T47D (cell line): ENCODE measurements at regions not wholly inside any gene's neighbourhood (a gene's known extent, or its start where the extent isn't known, plus 50 kb on each side); places are given as distances from the start of the nearest gene placed in this dataset.
A peak's percentile ranks its signal among the peaks of the same experiment; 100 is the strongest.
"Not testable (repeated sequence)": the region's sequence is repeated elsewhere in the genome, so short reads cannot be mapped to it uniquely, and the experiment has no call there.

Source experiments
- DNase-seq, 2 experiments: peaks; one replicate each; pipeline versions ENCODE4 v3.0.0 to v3.0.0-alpha.2; 2011 to 2012; ENCODE audit warnings: low read depth in 1 of 2, low spot score in 1 of 2
- JUND ChIP-seq: IDR thresholded peaks from 2 replicates; pipeline ENCODE4 v1.6.1; 2012; ENCODE audit warnings: low read depth
- in situ Hi-C: cut with HindIII; loops from 2 replicates; pipeline ENCODE4 v1.10.0; 2016; ENCODE audit warnings: low sequenced_read_pairs, low pct_unique_long_range_greater_than_20kb

- in situ Hi-C loops: no loop called here
- TF ChIP-seq JUND: no peak
- DNase-seq: no peak
These were observed 413.1 kb upstream of the CLEC14A start for GRCh38 chr14:38669027-38669426.

- in situ Hi-C loops: no loop called here
- DNase-seq: no peak
- TF ChIP-seq JUND: no peak
These were observed 407.5 kb upstream of the CLEC14A start for GRCh38 chr14:38663382-38663781.

DNA sequence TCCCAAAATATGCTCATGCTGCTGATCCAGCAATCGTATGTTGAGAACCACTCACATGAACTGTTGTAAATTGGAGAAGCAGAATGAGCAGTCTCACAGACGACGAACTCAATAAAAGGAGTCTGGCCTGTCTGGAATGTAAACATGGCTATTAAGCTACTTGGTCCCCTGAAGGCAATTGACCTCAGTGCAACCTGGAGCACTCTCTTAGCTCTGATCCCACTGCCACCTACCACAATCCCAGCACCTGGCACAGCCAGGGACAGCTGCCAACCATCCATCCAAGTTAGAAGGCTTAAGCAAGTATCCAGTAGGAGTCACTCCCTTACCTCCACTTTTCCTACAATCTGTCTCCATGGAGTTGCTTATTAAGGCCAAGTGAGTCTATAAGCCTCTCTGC lies 406.9 kb upstream of the CLEC14A start:
- in situ Hi-C loops: no loop called here
- no peak for TF ChIP-seq JUND
- DNase-seq: peak; percentile 23 to 79

GRCh38 chr14:38646391-38646790 lies 390.5 kb upstream of the CLEC14A start:
- in situ Hi-C loops: no loop called here
- peak in 1 of 2 experiments; percentile 12 for DNase-seq
- no peak for TF ChIP-seq JUND

DNA sequence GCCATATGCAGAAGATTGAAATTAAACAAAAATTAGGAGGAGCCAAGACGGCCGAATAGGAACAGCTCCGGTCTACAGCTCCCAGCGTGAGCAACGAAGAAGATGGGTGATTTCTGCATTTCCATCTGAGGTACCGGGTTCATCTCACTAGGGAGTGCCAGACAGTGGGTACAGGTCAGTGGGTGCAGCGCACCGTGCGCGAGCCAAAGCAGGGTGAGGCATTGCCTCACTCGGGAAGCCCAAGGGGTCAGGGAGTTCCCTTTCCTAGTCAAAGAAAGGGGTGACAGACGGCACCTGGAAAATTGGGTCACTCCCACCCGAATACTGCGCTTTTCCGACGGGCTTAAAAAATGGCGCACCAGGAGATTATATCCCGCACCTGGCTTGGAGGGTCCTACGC lies 379.0 kb upstream of the CLEC14A start:
- in situ Hi-C loops, DNase-seq: not testable (repeated sequence)

GRCh38 chr14:38629412-38629811 lies 373.5 kb upstream of the CLEC14A start:
- in situ Hi-C loops: no loop called here
- DNase-seq: no peak
- no peak for TF ChIP-seq JUND

- no peak for TF ChIP-seq JUND
- no peak for DNase-seq
- in situ Hi-C loops: no loop called here
These were observed 371.3 kb upstream of the CLEC14A start for GRCh38 chr14:38627163-38627562.

DNA sequence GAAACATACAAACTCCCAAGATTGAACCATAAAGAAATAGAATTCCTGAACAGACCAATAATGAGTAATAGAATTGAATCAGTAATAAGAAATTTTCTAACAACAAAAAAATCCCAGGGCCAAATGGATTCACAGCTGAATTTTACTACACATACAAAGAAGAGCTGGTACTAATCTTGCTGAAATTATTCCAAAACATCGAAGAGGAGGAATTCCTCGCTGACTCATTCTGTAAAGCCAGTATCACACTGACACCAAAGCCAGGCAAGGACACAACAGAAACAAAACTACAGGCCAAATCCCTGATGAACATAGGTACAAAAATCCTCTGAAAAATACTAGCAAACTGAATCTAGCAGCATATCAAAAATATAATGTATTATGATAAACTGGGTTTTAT lies 367.8 kb upstream of the CLEC14A start:
- TF ChIP-seq JUND: no peak
- DNase-seq: no peak
- in situ Hi-C loops: no loop called here

- in situ Hi-C loops: no loop called here
- no peak for DNase-seq
- TF ChIP-seq JUND: no peak
These were observed 362.6 kb upstream of the CLEC14A start for GRCh38 chr14:38618514-38618913.

DNA sequence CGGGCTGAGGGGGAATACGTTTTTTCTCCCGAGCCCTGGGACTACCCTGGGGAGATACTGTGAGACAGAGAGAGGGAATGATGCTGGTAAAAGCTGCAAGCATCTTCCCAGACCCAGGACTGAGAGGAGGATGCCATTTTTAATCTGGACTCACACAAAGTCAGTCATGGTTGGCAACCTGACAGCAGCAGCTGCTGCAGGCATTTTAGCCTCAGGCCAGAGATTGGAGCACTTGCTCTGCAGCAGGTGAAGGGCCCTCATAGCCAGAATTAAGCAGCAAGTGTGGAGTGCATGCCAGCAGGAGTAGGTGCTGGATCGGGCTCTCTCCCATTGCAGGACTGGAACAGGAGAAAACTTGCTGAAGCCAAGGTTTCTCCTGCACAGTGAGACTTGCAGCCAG lies 361.1 kb upstream of the CLEC14A start:
- TF ChIP-seq JUND: no peak
- in situ Hi-C loops: no loop called here
- DNase-seq: peak in 1 of 2 experiments; percentile 17

DNA sequence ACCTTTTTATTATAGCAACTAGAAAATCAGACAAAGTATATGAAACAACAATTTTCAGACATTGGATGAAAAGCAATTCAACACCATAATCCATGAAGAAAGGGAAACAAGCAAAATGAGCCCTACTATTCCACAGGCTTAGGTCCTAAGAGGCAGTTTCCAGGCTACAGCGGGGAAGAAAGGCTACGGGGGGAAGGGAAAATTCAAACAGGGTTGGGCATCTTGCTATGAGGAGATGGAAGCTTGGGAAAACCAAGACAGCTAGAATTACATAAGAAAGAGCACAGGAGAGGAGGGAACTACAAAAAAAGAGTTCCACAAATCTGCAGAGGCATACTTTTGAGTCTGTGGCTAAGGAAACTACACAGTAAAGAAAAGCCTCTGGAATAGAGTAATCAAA lies 356.0 kb upstream of the CLEC14A start:
- TF ChIP-seq JUND: no peak
- in situ Hi-C loops: no loop called here
- no peak for DNase-seq

DNA sequence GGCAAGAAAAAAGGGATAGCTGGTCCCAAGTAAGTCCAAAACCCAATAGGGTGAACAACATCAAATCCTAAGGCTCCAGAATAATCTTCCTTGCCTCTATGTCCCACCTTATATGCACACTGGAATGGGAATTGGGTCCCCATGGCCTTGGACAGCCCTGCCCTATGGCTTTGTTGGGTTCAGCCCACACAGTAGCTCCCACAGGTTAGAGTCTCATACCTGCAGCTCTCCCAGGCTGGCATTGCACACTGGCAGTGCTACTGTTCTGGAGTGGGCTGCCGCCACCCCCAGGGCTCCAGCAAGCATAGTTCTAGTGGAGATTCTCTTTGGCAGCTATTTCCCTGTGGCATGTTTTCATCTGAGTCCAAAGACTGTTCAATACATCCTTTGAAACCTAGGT lies 352.4 kb upstream of the CLEC14A start:
- TF ChIP-seq JUND: no peak
- in situ Hi-C loops: no loop called here
- no peak for DNase-seq

GRCh38 chr14:38605193-38606114 lies 349.6 kb upstream of the CLEC14A start:
- TF ChIP-seq JUND: no peak
- in situ Hi-C loops: no loop called here
- peak in 1 of 2 experiments; percentile 12 for DNase-seq

GRCh38 chr14:38600572-38600971 lies 344.7 kb upstream of the CLEC14A start:
- peak in 1 of 2 experiments; percentile 30 for DNase-seq
- in situ Hi-C loops: not testable (repeated sequence)
